ENCODE measurements at regions not wholly inside any gene's neighbourhood (a gene's known extent, or its start where the extent isn't known, plus 50 kb on each side); places are given as distances from the start of the nearest gene placed in this dataset.

DNA sequence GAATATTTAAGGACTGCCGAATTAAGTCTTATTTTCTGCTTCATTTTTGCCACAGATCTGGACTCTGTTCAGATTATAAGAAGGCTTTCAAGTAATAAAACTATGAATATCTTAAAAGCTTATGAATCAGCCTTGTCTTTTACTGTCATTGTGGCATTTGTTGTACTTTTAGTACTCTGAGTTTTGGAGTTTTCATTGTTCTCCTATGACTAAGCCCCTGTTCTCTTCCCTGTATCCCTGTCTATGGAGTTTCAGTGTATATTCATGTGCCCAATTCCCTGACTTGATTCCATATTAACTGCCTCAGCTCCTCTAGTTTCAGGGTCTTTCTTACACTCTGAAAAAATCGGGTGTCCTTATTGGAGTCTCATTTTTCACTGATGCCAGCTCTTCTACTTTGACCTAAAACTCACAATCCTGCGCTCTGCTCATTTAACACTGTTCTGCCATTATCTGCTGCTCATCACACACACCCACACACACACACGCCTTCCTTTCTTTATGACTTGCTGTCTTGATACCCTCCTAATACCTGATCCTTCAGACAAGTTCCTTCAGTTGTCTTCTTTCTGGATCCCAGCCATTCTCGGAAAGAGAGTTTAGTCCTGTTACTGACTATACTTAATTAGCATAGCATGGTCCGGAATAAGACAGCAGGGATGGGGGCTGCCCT, 511.8 kb downstream of the CPS1 start:
- DNase-seq: no peak

DNA sequence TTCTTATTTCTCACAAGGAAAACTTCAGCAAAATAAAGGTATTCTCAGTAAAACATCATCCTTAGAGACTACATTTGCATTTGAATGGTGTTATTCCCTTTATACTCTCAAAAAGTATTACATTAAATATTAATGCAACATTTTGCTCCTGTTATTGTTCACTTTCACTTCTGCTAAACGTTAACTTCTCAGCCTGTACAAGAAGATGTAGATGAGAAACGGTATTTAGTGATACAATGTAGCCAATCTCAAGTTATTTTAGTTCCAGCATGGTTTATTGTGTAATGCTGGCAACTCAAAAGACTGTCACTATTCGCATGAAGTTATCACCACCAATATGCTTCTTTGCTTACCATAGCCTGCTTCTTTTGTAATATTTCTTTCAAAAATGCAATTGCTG, 514.1 kb downstream of the CPS1 start:
- DNase-seq: no peak

DNA sequence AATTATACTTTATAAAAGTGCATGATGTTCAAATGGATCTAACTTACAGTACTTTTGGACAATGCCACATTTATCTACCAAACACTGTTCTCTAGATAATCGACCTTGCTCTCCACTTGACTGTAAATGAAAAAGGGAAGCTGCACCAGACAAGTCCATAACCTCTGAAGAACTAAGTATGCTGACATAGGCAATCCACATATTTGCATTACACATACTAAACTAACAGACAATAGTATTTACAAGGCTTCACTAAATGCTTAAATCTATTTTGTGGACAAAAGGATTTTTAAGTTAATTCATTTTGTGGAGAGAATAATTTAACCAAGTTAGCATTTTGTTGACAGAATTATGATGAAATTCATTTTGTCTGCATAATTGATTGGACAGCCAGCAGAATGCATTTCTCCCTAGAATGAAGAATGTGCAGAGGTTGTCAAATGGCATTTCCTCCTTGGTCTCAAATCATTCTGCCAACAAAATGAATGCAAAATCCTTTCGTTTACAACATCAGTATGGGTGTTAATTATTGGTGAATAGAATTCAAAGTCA, 520.9 kb downstream of the CPS1 start:
- DNase-seq: no peak

DNA sequence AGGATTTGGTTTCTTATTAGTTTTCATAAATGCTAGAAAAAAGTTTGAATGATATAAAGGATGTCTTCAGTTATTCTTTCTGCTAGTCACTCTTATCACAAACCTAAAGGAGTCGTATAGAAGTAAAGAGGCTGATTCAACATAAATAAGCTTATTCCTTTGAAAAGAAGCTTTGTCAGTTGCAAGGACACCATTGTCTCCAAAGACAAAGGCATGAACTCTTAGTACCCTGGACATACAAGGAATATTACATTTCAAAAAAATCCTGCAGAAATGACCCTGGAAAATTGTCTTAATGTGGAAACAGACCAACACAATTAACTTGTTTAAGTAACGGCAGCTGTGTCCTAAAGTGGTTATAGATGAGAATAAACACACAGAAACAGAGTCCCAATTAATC, 528.0 kb downstream of the CPS1 start:
- no peak for DNase-seq

DNA sequence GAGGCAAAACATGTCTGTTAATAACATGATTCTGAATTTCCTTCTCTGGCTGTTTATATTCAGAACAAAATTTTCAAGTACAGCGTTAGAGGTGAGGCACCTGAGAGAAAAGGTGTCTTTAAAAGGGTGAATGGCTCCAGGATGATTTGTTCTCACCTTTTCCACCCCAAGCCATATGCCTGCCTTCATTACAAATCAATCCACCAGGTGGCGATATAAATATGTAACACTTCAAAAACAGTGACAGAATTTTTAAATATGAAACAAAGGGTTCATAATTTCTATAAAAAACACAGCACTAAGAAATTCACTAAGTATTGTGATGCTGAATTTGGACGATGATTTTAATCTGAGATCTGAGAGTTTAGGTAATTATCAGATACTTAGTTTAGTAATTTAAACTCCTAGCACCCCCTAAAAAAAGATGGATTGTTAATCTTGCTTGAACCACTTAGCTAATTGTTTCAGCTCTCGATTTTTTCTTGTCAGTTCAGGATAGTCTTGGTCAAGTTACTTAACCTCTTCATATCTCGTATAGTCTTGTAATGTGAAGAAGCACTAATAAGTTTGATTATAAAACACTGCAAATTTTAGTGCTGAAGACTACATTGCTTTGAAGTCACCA, 528.8 kb downstream of the CPS1 start:
- DNase-seq: no peak

DNA sequence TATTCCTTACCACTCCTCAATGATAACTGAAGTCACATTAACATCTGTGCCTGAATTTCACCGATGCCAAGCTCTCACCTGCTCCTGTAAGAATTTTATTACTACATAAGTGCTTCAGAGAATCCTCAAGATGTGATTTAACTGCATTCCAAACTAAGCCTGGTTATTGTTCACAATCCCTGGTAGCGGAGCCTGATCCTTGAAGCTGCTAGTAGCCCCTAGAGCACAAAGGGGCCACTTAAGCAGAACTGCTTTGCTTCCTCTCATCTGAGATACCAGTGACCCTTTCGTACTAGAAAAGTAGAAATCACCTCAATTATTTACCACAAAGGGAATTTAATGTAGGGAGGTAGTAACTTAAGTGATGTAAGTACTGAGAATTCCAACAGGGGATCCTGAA, 529.6 kb downstream of the CPS1 start:
- DNase-seq: no peak

DNA sequence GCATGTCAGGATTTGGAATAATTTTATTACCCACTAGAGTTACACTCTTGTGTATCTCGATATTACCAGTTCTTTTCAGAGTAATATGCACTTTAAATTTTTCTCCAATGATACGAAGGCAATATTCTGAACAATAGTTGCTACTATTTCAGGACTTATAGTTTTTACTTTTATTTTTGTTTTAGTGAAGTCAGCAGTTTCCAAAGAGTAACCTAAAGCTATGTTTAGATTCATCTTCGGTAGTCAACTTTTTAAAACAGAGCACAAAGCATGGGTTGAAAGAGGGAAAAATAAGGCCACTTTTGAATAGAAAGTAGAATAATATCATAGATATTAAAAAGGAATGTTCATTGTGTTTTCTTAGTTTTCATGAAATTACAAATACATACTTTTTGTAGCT, 532.7 kb downstream of the CPS1 start:
- DNase-seq: no peak

DNA sequence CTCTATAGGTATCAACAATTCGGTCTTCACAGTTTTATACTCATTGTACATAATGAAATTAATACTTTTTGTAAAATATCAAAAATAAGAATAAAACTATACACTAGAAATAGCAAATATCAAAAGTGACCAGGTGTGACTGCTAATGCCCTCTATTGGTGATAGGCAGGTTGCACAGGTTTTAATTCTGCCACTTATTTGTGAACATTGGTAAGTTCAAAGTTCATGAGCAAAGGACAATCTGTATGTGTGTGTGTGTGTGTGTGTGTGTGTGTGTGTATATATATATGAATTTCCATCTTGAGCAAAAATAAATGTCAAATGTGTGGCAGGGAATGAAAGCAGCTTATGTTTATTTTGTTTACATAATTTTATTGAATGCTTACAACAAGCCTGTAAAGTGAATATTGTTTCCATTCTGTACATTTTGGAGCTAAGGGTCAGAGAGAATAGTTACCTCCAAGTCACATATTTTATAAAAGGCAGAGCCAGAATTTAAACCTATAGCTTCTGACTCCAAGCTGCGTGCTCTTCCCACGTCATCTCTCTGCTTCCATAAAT, 537.4 kb downstream of the CPS1 start:
- DNase-seq: no peak

DNA sequence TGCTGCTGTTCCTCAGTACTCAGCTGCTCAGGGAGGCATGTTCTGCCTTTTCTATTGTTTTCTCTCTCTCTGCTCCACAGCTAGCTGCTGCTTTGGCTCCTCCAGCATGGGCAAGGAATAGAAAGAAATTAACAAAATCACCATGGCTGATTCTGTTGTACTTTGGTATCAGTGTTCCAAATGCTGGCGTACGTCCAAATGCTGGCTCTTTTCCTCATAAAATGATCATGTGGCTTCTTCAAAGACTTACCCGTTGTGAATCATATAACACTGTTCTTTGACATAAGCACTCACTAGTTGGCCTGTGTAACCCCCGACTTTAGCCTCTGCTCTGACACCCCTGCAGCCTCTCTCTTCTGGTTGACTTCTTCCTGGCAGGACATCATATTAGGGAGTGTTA, 547.6 kb downstream of the CPS1 start:
- no peak for DNase-seq

DNA sequence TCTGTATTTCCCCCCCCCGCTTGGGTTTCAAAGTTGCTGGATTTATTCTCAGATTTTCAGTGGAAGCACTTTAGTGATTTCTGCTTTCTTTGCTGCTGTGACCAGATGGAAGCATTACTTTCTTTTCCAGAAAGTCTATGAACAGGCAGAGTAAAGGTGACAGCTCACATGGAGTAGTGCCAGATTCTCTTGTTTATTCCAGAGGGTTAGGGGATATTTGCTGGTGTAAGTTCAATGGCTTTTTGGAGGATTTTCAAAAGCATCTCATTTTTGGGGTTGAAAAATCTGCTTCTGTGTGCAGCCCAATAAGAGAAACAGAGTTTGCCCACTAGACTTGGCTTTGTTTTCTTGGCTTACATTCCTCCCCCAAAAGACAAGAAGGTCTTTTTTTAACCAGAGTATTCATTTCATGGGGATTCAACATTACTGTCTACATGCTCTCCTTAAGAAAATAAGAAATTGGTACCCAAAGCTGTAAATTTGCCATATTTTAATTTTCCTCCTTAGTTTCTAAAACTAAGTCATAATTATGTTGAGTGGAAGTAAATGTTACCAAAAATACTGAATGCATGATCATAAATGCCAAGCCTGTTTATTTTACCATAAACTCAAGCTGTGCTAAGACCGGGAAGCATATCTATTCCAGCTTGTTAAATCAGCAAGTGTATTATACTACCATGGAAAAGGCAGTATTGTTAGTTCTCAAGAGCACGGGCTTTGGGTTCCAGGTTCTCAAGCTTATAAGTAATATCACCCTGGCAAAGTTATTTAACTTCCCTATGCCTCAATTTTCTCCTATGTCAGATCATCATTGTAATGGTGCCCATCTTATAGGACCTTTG, 557.2 kb downstream of the CPS1 start:
- DNase-seq: no peak

DNA sequence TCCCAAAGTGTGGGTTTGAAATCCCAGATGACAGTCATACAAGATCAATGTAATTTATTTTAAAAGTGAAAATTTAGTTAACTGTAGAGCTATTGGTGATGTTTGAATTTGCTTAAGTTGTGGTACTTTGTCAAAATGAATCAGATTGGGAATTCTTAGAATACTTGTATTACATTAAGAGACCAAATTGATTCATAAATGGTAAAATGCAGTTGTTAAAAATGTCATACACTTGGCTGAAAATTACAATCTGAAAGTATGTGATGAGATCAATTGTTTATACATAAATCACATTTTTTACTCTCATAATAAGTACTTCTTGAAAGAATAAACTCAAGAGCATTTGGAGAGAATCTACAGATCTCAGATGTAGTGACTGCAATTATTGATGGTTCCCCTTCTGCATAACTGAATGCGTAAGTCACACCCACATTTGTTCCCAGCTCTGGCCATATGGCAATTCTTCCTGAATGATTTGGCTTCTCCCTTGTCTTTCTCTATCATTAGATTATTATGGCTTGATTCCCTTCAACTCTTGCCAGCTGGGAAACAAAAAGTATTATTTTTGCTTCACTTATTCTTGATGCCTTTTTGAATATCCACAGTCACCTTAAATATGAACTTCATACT, 558.5 kb downstream of the CPS1 start:
- DNase-seq: no peak

DNA sequence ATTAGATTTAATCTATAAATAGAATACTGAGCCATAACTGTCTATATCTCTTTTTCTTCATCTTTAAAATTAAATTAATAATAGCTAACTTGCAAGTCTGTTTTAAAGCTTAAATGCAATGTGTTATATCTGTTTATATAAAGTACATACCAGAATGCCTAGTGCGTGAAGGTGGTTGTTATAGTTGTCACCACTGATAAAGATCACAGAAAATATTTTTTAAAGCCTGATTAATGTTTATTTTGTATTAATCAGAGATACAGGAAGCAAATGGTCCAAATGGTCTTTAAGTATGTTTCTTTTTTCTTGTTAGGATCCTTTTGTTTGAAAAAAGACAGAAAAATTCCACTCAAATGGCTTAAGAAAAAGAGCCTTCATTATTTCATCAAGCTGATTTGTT, 560.6 kb downstream of the CPS1 start:
- no peak for DNase-seq

DNA sequence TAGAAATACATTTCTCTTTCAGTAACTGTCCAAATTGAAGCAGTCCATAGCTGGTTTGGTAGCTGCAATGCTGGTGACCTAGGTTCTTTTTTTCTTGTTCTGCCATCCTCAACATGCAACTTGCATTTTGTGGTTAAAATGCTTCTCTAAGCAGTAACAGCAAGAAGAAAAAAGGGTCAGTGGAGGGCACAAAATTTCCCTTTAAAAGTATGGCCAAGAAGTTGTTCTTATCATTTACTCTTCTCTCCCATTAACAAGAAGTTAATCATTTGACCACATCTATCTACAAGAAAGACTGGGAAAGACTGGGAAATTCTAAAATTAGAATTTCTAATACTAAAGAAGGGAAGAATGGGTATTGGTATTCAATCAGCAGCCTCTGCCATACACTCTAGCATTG, 569.9 kb downstream of the CPS1 start:
- no peak for DNase-seq

DNA sequence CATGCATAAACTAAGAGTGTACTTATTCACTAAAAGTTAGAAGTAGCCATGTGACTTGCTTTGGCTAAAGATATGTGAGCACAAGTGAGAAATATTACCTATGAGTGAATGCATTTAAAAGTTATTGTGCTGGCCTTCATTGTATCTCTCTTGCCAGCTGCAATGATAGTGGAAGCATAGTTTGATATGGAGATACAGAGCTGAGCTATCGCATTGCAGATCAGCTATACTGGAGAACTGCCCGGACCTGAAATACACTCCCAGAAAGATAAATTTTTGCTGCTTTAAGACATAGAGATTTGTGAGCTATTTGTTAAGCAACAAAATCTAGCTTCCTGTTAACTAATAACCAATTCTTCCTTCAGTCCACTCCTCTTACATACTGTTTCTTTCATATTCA, 571.1 kb downstream of the CPS1 start:
- DNase-seq: no peak

DNA sequence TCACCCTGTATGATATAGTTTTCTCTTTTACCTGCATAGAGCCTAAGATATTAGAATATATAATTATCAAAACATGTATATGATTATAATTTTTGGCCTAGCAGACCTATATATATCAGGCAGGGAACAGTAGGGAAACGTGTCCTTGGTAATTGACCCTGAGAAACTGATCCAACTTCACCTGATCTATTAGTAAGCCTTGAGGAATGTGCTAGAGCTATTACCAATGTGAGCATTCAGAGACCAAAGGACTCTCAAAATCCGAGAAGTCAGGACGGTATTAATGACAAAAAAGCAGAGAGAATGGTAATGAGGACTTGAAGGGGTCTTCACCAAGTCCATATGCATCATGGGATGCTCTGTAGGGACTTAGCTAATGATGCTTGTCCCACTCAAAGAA, 571.9 kb downstream of the CPS1 start:
- DNase-seq: no peak

DNA sequence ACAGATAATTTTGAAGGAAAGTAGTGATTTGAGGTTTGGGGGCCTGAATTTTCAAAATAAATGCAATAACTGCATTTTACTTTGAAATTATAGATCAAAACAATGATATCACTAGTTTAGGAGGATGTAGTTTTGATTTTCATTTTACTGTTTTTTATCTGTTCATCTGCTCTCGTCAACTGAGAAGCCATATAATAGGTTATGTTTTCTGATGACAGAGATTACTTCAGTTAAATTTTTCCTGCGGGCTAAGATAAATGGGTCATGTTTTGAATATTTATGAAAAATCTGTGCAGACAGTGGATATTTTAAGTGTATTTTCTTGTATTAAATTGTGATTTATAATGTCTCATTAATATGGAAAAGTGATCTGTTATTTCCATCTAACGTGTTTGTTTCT, 573.4 kb downstream of the CPS1 start:
- DNase-seq: no peak

DNA sequence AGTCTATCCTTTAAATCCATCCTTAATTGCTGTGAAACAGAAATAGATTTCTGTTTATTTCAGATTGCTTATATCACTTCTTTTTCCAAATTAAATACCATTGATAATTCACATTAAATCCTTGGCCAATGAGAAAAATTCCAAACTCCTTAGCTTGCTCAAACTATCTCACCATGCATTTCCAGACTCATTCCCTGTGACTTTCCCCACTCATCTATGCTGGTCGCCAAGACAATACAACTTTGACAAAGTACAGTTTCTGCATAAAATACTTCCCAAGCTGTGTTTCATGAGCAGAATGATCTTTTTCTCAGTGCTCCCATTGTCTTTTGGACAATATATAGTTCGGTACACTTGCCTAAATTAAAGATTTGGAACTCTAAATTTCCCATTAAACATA, 575.6 kb downstream of the CPS1 start:
- no peak for DNase-seq

DNA sequence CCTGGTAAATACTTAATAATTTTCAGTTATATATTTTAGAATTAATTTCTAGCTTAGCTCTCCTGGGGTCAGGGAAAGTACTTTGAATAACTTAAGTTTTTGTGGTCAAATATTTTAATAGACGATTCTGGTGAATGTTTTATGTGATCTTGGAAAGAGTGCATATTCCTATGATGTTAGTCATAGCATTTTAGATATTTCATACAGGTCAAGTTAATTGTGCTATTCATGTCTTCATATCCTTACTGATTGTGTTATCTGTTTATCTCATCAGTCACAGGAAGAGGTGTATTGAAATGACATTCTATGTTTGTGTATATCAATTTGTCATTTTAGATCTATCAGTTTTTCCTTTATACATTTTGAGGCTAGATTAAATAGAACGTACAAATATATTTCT, 576.2 kb downstream of the CPS1 start:
- no peak for DNase-seq

DNA sequence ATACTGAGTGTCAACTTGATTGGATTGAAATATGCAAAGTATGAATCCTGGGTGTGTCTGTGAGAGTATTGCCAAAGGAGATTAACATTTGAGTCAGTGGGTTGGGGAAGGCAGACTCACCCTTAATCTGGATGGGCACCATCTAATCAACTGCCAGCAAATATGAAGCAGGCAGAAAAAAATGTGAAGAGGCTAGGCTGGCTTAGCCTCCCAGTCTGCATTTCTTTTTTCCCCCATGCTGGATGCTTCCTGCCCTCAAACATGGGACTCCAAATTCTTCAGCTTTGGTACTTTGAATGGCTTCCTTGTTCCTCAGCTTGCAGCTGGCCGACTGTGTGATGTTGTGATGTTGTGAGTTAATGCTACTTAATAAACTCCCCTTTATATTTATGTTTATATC, 577.4 kb downstream of the CPS1 start:
- no peak for DNase-seq

DNA sequence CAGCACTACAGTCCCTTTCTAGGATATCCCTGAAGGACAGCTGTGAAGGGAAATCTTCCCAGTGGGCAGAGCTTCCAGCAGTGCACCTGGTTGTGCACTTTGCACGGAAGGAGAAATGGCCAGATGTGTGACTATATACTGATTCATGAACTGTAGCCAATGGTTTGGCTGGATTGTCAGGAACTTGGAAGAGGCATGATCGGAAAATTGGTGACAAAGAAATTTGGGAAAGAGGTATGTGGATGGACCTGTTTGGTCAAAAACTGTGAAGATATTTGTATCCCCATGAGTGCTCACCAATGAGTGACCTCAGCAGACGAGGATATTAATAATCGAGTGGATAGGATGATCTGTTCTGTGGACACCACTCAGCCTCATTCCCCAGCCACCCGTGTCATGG, 582.2 kb downstream of the CPS1 start:
- DNase-seq: no peak

DNA sequence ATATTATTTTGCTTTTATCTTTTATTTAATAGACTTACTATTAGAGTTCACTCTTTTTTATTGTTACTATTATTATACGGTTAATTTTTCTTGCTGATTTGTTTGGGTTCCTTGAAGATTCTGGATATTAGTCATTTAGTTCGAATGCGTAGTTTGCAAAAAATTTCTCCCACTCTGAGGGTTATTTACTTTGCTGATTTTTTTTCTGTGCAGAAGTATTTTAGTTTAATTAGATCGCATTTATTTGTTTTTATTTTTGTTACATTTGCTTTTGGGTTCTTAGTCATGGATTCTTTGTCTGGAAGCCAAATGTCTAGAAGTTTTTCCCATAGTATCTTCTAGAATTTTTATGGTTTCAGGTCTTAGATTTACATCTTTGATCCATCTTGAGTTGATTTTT, 585.2 kb downstream of the CPS1 start:
- DNase-seq: no peak

DNA sequence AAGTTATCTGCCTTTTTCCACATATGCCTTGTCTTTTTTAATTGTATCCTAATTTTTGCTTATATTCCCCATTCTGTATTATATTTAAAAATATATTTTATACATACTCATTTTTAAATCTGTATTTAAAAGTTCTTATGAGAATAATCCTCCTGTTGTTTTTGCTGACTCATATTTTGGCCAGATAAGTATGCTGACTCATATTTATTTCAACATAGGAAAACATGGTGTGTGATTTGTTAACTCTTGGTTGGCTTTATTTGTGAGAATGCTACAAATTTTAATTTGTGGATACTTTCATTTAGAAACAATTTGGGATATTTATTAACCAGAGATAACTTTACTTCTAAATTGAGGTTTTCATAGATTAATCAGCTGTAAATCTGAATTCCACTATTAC, 587.7 kb downstream of the CPS1 start:
- DNase-seq: no peak

DNA sequence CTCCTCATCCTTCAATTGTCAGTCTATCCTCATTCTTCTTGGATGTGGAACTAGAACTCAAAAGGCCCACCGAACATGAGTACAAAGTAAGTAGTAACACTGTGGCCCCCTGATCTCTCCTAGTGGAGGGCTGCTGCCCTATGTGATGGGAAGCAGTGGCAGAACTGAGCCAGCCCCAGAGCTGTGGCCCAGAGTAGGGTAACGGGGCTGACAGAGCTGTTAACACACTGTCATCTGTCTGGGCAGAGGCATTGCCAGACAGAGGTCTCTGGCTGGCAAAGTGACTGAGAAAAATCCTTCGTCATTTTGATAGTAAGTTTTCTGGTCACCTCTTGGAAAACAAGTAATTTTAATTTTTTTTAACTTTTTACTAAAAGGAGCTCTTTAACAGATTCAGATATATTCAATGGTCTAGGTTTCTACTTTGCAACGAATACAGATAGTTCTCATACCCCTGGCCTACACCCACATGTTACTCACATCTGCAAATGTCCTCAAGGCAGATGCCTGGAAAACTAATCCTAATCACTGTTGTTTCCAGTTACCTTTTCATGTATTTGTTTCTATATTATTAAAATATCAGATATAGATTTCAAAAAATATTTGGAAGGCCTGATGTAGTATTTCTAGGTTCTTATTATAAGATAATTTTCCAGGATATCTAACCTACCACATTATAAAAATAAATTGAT, 588.7 kb downstream of the CPS1 start:
- no peak for DNase-seq

Data from NCI-H187 (cell line).